ENCODE measurements at regions not wholly inside any gene's neighbourhood (a gene's known extent, or its start where the extent isn't known, plus 50 kb on each side); places are given as distances from the start of the nearest gene placed in this dataset.
"Not testable (repeated sequence)": the region's sequence is repeated elsewhere in the genome, so short reads cannot be mapped to it uniquely, and the experiment has no call there.

GRCh38 chr2:52456561-52457377 is 1310.8 kb upstream of the CHAC2 start:
- intact Hi-C loops (cut with DNase I): no loop called here
- no peak for ATAC-seq (ENCODE audit: poor library complexity)
- no peak for DNase-seq

DNA sequence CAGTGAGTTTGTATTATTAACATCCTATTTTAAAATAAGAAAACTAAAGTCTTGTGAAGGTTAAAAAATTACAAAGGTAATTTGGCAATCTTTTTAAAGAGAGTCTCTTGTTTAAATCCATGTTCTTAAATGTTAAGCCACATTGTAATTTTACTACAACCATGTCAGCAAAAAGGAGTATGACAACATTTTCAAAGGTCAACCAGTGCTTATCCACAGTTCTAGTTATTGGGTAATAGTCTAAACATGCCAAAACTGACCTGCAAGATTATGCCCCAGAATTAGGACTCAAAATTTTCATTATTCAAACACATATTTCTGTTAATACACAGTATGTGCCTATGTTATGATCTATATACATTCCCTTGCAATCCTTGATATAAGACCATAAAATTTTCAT is 1312.6 kb upstream of the CHAC2 start:
- ATAC-seq (ENCODE audit: poor library complexity): no peak
- intact Hi-C loops (cut with DNase I): no loop called here
- DNase-seq: no peak

DNA sequence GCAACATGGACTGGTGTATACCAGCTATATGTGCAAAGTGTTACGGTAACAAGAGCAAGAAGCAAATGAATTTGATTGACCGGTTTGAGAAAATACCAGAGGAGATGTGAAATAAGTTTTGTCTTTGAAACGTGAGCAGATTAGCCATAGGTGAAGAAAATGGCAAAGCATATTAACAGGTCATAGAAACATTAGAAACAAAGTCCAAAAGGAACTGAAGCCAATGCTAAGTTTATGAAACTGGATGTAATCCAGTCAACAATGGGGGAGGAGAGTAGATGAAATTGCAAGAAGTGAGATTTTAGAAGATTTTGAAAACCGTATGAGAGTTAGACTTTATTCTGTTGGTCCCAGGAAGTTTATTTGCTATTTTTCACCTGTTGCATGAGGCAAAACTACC is 1315.4 kb upstream of the CHAC2 start:
- no peak for DNase-seq
- no peak for ATAC-seq (ENCODE audit: poor library complexity)
- intact Hi-C loops (cut with DNase I): no loop called here

GRCh38 chr2:52445686-52446085 is 1321.9 kb upstream of the CHAC2 start:
- intact Hi-C loops (cut with DNase I): no loop called here
- ATAC-seq (ENCODE audit: poor library complexity): peak; percentile 81
- DNase-seq: no peak

DNA sequence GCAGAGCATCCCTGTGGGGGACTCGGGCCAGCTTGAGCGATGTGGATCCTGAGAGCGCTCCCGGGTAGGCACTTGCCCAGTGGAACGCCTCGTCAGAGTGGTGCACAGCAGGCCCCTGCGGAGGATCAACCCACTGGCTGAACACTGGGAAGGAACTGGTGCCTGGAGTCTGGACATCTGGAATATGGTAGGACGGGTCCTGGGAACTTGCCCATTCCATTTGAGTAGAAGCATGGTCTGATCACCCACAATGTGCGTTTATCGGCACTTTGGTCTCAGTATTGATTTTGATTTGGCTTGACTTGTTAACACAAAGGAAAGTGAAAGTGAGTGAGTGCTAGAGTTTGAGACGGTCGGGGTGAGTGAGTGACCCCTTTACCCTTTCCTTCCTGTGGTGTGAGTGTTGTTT is 1336.2 kb upstream of the CHAC2 start:
- no peak for ATAC-seq (ENCODE audit: poor library complexity)
- intact Hi-C loops (cut with DNase I): no loop called here
- no peak for DNase-seq

DNA sequence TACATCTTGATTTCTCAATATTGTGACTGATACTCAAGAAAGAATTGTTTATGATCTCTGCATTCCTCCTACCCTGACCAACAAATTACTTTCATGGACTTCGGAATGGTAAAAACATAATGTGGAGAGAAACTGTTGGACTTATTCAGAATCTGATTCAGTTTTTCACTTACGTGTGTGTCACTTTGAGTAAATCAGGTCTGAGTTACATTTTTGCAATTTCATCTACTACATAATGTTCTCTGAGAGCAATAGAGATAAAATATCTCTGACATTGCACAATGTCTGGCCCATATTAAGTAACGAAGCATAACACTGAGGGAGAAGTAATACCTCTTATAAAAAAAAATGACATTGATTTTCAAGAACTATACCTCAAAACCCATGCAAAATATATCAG is 1337.9 kb upstream of the CHAC2 start:
- DNase-seq: no peak
- intact Hi-C loops (cut with DNase I): no loop called here
- ATAC-seq (ENCODE audit: poor library complexity): peak; percentile 57

DNA sequence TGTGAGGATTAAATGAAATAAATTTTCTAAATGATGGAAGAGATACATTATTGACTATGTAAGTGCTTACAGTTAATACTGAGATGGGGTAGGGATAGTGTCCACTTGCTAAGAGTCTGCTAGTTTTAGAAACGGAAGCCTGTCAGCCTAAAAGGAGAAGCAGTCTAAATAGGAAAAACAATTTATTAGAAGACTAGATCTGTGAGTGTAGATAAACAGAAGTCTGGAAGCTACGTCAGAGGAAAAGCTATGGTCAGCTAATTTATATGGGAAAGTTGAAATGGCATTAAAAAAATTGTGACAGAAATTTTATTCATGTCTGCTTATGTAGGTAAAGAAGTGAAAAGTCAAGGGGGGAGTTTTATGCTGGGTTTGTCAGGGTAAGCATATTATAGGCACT is 1338.4 kb upstream of the CHAC2 start:
- intact Hi-C loops (cut with DNase I): no loop called here
- no peak for DNase-seq
- no peak for ATAC-seq (ENCODE audit: poor library complexity)

GRCh38 chr2:52428224-52428623 is 1339.4 kb upstream of the CHAC2 start:
- ATAC-seq (ENCODE audit: poor library complexity) (no peak), DNase-seq (no peak)
- intact Hi-C loops (cut with DNase I): no loop called here

- DNase-seq (no peak), ATAC-seq (ENCODE audit: poor library complexity) (no peak)
- intact Hi-C loops (cut with DNase I): no loop called here
Observed at GRCh38 chr2:52423655-52424054, 1343.9 kb upstream of the CHAC2 start.

DNA sequence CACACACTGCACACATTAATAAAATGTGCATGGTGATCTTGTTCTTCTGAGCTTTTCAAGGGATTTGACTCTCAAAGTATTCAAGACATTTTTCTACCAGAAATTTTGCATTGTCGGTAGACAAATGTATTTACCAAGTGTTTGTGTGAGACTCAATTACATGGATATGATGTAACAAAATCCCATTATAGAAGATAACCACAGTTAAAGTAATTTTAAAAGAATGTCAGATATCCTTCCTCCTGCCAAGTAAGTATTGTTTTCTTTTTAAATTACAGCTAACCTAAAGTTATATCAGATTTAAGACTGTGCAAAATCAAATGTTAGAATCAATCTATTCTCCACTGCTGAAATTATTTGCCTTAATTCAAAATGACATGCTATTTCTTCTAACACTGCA is 1344.5 kb upstream of the CHAC2 start:
- no peak for ATAC-seq (ENCODE audit: poor library complexity)

GRCh38 chr2:52416340-52416739 is 1351.3 kb upstream of the CHAC2 start:
- intact Hi-C loops (cut with DNase I): no loop called here
- no peak for ATAC-seq (ENCODE audit: poor library complexity)
- no peak for DNase-seq

More for the DNA sequence above, 1344.5 kb upstream of the CHAC2 start:
- intact Hi-C loops (cut with DNase I): no loop called here
- no peak for DNase-seq

- intact Hi-C loops (cut with DNase I): no loop called here
- no peak for ATAC-seq (ENCODE audit: poor library complexity)
- no peak for DNase-seq
Observed at GRCh38 chr2:52414561-52415295, 1352.9 kb upstream of the CHAC2 start.

DNA sequence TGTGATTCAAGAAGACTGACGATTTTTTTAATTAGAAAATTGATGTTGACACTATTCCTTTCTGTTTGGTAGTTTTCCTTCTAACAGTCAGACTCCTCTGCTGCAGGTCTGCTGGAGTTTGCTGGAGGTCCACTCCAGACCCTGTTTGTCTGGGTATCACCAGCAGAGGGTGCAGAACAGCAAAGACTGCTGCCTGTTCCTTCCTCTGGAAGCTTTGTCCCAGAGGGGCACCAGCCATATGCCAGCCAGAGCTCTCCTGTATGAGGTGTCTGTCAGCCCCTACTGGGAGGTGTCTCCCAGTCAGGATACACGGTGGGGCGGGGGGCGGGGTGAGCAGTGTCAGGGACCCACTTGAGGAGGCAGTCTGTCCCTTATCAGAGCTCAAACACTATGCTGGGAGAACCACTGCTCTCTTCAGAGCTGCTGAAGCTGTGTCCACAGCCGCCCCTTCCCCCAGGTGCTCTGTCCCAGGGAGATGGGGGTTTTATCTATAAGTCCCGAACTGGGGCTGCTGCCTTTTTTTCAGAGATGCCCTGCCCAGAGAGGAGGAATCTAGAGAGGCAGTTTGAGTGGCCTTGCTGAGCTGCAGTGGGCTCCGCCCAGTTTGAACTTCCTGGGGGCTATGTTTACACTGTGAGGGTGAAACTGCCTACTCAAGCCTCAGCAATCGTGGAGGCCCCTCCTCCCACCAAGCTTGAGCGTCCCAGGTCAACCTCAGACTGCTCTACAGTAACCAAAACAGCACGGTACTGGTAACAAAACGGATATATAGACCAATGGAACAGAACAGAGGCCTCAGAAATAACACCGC is 1358.1 kb upstream of the CHAC2 start:
- intact Hi-C loops (cut with DNase I); ATAC-seq (ENCODE audit: poor library complexity); DNase-seq: not testable (repeated sequence)

DNA sequence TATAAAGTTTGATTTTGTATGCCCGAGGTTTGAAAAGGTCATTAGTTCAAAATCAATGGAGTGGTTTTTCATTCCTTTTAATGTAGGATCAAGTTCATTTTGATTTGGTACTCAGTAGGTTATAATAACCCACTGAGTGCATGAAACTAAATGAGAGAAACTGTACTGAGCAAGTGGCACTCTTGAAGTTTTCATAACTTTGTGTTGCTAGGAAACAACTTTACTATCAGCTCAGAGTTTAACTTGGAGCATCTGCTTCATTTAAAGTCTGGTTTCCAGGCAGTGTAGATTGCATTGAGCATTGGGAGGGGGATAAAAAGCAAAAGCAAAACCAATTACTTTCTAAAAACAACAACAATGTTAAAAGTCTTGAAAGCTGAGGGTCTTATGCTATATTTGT is 1361.6 kb upstream of the CHAC2 start:
- no peak for DNase-seq
- peak; percentile 91 for ATAC-seq (ENCODE audit: poor library complexity)
- intact Hi-C loops (cut with DNase I): no loop called here

DNA sequence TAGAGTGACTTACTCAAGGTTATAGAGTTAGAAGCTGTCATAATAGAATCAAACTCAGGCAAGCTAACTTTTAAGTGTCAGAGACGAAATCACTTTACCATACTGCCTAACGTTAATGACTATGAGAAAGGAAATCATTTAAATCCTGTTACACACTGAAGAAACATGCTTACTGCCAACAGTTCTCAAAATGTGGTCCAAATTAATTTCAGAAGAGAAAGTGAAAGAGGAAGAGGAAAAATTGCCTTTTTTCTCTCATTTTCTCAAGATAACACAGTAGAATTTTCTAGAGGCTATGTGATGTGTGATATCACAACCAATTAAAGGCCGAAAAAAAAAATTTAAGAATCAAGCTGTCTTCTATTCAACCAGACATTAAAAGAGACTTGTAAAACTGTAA is 1362.7 kb upstream of the CHAC2 start:
- intact Hi-C loops (cut with DNase I): no loop called here
- no peak for ATAC-seq (ENCODE audit: poor library complexity)
- DNase-seq: no peak

GRCh38 chr2:52404046-52404445 is 1363.6 kb upstream of the CHAC2 start:
- intact Hi-C loops (cut with DNase I): no loop called here
- no peak for ATAC-seq (ENCODE audit: poor library complexity)
- DNase-seq: no peak

DNA sequence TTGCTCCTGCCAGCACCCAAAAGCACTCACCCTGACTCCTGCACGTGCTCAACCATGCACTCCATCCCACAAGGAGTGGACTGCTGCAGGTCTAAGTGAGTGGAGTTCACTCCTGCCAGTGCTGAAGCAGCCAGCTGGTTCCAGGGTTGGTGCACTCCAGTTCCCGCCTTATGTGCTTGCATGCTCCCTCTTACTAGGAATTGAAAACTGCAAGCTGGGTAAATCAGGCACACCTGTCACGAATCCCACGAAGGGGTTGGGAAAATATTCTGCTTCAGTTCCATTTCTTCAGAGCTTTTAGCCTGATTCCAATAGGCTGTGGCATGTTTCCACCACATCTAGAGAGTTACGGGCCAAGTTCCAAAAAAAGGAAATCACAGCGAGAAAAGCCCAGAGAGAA is 1365.5 kb upstream of the CHAC2 start:
- no peak for DNase-seq
- intact Hi-C loops (cut with DNase I): no loop called here
- ATAC-seq (ENCODE audit: poor library complexity): no peak

DNA sequence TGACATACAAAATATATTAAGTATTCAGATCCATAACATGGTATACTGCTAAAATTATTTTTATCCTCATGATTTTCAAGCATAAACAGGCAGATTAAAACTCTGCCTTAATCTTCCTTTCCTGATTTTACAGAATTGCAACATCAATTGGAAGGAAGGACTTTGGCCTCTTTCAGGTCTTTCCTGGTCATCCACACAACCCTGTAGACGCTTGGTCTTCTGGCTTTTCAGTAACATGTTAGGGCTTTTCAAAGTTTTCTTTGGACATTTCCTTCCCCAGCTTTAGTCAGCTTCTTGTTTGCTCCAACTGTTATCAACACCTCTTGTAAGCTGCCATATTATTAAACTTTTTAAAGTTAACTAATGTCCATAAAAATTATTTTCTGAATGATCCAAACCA is 1364.9 kb upstream of the NRXN1 start:
- peak; percentile 75 for ATAC-seq (ENCODE audit: poor library complexity)
- intact Hi-C loops (cut with DNase I): no loop called here
- DNase-seq: no peak

DNA sequence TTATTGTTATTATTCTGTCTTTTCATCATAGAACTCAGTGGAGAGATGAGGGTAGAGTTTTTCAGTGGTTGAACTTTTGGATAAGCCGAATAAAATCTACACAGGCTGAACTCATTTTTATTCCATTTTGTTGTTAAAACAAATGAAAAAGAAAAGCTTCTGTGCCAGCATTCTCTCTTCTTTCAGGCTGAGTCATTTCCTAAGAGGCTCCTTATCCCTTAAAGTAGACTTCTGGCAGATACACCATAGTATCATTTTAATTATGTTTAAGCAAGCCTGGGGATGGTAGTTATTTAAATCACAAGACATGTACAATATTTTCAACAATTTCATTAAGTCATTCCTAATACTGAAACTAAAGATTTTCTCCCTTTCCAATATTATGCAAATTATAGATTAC is 1364.0 kb upstream of the NRXN1 start:
- intact Hi-C loops (cut with DNase I): no loop called here
- peak; percentile 62 for ATAC-seq (ENCODE audit: poor library complexity)

GRCh38 chr2:52391621-52392020 is 1359.7 kb upstream of the NRXN1 start:
- intact Hi-C loops (cut with DNase I): no loop called here
- ATAC-seq (ENCODE audit: poor library complexity): no peak
- DNase-seq: no peak

More for the DNA sequence above, 1364.0 kb upstream of the NRXN1 start:
- DNase-seq: no peak

All from Right ventricle myocardium superior (tissue), 1 donor.